NT2/D1 (cell line): ENCODE measurements at regions not wholly inside any gene's neighbourhood (a gene's known extent, or its start where the extent isn't known, plus 50 kb on each side); places are given as distances from the start of the nearest gene placed in this dataset.

ENCODE experiments used
- DNase-seq: peaks from one replicate; pipeline ENCODE4 v3.0.0-alpha.2; 2011; ENCODE audit warnings: low read depth, low spot score
- H3K27me3 ChIP-seq: 2 replicates; pipeline ENCODE4 v1.6.0; 2011; ENCODE audit warnings: mild to moderate bottlenecking; ENCODE audit not compliant: insufficient read length, insufficient read depth
- H3K36me3 ChIP-seq: 2 replicates; pipeline ENCODE4 v1.6.1; 2011; ENCODE audit warnings: mild to moderate bottlenecking, low read length, mixed read lengths; ENCODE audit not compliant: insufficient read depth, insufficient read length
- H3K4me1 ChIP-seq: 2 replicates; pipeline ENCODE4 v1.5.1; 2011; ENCODE audit not compliant: insufficient read depth, insufficient read length
- H3K4me3 ChIP-seq: 2 replicates; pipeline ENCODE4 v1.5.1; 2011; ENCODE audit warnings: low read depth; ENCODE audit not compliant: insufficient read length
- H3K9ac ChIP-seq: 2 replicates; pipeline ENCODE4 v1.6.0; 2011; ENCODE audit warnings: low read depth; ENCODE audit not compliant: insufficient read length
- H3K9me3 ChIP-seq: 2 replicates; pipeline ENCODE4 v1.5.1; 2011; ENCODE audit warnings: mild to moderate bottlenecking, low read length; ENCODE audit not compliant: insufficient read depth
- SUZ12 ChIP-seq: IDR thresholded peaks from 2 replicates; pipeline ENCODE4 v1.6.1; 2011; ENCODE audit not compliant: insufficient read length, insufficient read depth; ENCODE audit errors: extremely low read depth
- YY1 ChIP-seq: IDR thresholded peaks from 2 replicates; pipeline ENCODE4 v1.6.1; 2011; ENCODE audit not compliant: insufficient read length, insufficient read depth
- ZNF274 ChIP-seq: IDR thresholded peaks from 2 replicates; pipeline ENCODE4 v1.6.1; 2011; ENCODE audit warnings: mild to moderate bottlenecking, low read depth, low read length

- Histone ChIP-seq H3K4me1 (no peaks in the 10 kb centered on the region), H3K36me3 (no peaks in the 10 kb centered on the region), H3K9me3 (no peaks in the 10 kb centered on the region), H3K4me3 (no peak overlapping the region), H3K9ac (no peak overlapping the region), H3K27me3 (no peaks in the 10 kb centered on the region)
- TF ChIP-seq ZNF274 (no peak), YY1 (no peak), SUZ12 (no peak)
- DNase-seq, result peak; percentile 46
Observed at GRCh38 chr15:56821721-56822425, 88.6 kb upstream of the ZNF280D start.

GRCh38 chr15:56820333-56820732 is 87.0 kb upstream of the ZNF280D start:
- DNase-seq, result no peak

GRCh38 chr15:56817321-56818080 is 84.2 kb upstream of the ZNF280D start:
- H3K27me3 ChIP-seq, result no peaks in the 10 kb centered on the region
- H3K36me3 ChIP-seq, result no peaks in the 10 kb centered on the region
- H3K9ac ChIP-seq, result no peak overlapping the region
- DNase-seq, result peak; percentile 6
- TF ChIP-seq YY1, result no peak
- TF ChIP-seq SUZ12, result no peak
- TF ChIP-seq ZNF274, result no peak
- no peak overlapping the region for H3K4me3 ChIP-seq
- H3K9me3 ChIP-seq, result no peaks in the 10 kb centered on the region
- no peaks in the 10 kb centered on the region for H3K4me1 ChIP-seq

More at GRCh38 chr15:56820333-56820732, 87.0 kb upstream of the ZNF280D start:
- no peaks in the 10 kb centered on the region for H3K27me3 ChIP-seq
- H3K4me1 ChIP-seq, result no peaks in the 10 kb centered on the region
- H3K36me3 ChIP-seq, result no peaks in the 10 kb centered on the region
- no peaks in the 10 kb centered on the region for H3K9me3 ChIP-seq
- no peak overlapping the region for H3K9ac ChIP-seq
- TF ChIP-seq ZNF274 (no peak), YY1 (no peak), SUZ12 (no peak)
- H3K4me3 ChIP-seq, result no peak overlapping the region

GRCh38 chr15:56816781-56817180 is 83.5 kb upstream of the ZNF280D start:
- Histone ChIP-seq H3K4me1 (no peaks in the 10 kb centered on the region), H3K36me3 (no peaks in the 10 kb centered on the region), H3K27me3 (no peaks in the 10 kb centered on the region), H3K9ac (no peak overlapping the region), H3K9me3 (no peaks in the 10 kb centered on the region), H3K4me3 (no peak overlapping the region)
- DNase-seq, result no peak
- TF ChIP-seq YY1 (no peak), ZNF274 (no peak), SUZ12 (no peak)

- no peak overlapping the region for H3K4me3 ChIP-seq
- no peak overlapping the region for H3K9ac ChIP-seq
- no peak for TF ChIP-seq ZNF274
- no peak for TF ChIP-seq SUZ12
- no peak for TF ChIP-seq YY1
- no peak for DNase-seq
- H3K36me3 ChIP-seq, result no peaks in the 10 kb centered on the region
- no peaks in the 10 kb centered on the region for H3K9me3 ChIP-seq
- H3K4me1 ChIP-seq, result no peaks in the 10 kb centered on the region
- no peaks in the 10 kb centered on the region for H3K27me3 ChIP-seq
Observed at GRCh38 chr15:56815247-56815646, 81.9 kb upstream of the ZNF280D start.

GRCh38 chr15:56814429-56814828 is 81.1 kb upstream of the ZNF280D start:
- Histone ChIP-seq H3K4me3 (no peak overlapping the region), H3K9ac (no peak overlapping the region), H3K36me3 (no peaks in the 10 kb centered on the region), H3K4me1 (no peaks in the 10 kb centered on the region), H3K27me3 (no peaks in the 10 kb centered on the region), H3K9me3 (no peaks in the 10 kb centered on the region; the same call in 1 of the 2 replicates)
- TF ChIP-seq YY1, result no peak
- no peak for DNase-seq

- H3K9ac ChIP-seq, result no peak overlapping the region
- peaks cover under 1% of the 10 kb centered on the region; the same call in 1 of the 2 replicates for H3K9me3 ChIP-seq
- no peak for DNase-seq
- no peaks in the 10 kb centered on the region for H3K36me3 ChIP-seq
- no peak for TF ChIP-seq SUZ12
- no peaks in the 10 kb centered on the region for H3K27me3 ChIP-seq
- H3K4me1 ChIP-seq, result no peaks in the 10 kb centered on the region
- H3K4me3 ChIP-seq, result no peak overlapping the region
Observed at GRCh38 chr15:56813995-56814394, 80.7 kb upstream of the ZNF280D start.
